Myocyte (in vitro differentiated cells): ENCODE measurements at regions not wholly inside any gene's neighbourhood (a gene's known extent, or its start where the extent isn't known, plus 50 kb on each side); places are given as distances from the start of the nearest gene placed in this dataset.

ENCODE experiments used
- DNase-seq: peaks from one replicate; pipeline ENCODE4 v3.0.0-alpha.2; 2012; ENCODE audit warnings: low read depth

DNA sequence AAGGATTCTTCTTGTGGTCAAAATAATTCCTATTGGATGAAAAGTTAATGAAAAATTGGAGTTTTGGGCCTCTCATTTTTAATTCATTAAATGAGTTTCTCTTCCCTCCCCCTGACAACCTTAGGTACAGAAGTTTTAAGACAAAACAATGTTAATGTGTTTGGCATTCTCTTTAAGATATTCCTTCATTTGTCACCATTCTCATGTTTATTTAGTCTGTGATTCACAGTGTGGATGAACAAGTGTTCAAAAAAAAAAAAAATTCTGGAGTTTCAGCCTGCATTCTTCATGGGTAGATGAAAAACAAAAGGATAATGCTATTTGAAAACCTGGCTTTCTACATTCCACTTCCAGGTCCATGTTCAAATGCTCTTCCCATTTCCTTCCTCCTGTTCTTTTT, 172.6 kb upstream of the LUZP2 start:
- DNase-seq = peak; percentile 4

DNA sequence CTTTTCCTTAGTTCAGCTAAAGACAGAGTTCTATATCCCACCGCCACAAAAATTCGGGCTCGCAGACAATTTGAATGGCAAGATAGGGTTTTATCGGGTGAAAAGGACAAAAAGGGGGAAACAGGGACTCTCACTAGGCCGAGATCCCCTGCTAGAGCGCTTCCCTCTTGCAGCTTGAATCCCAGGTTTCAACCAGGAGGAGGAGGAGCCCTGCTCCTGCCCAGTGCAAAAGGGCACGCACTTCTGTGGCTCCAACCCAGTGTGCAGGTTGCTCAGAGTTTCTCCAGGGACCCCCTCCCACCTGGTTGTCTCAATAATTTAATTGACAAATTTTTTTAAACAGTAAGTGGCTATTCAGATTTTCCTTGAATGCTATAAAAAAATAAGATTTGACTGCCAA, 152.6 kb upstream of the LUZP2 start:
- DNase-seq = no peak

DNA sequence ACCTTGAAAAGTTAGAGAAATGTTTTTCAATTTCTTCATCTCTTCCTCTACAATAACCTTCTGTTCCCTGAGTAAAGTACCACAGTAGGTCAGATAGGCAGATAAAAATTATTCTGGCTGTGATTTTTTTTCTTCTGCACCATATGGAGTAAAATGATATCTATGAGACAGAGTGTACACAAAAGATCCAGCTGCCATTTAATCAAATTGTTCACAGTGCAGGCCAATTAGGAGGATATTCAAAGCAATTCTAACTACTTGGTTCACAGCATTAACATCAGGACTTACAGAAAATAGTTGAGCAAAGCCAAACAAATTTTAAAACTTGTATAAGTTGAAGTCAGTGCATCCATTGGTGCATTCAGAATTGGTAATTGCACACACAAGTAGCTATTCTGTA, 147.9 kb upstream of the LUZP2 start:
- DNase-seq = no peak

DNA sequence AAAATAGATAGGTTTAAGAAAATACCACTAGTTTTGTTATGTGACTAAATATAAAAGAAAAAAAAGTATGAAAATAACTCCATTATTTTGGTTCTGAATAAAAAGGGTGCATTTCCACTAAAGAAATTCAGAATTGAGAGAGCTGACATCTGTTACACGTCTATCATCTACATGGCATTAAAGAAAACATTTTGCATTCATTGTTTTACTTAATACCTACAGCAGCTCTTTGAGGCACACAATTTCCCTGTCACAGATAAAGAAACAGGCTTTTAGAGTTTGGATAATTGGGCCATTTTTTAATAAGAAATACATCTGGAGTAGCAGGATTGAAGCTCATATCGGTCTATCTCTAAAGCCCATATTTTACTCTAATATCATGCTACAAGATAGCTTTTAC, 145.7 kb upstream of the LUZP2 start:
- no peak for DNase-seq

DNA sequence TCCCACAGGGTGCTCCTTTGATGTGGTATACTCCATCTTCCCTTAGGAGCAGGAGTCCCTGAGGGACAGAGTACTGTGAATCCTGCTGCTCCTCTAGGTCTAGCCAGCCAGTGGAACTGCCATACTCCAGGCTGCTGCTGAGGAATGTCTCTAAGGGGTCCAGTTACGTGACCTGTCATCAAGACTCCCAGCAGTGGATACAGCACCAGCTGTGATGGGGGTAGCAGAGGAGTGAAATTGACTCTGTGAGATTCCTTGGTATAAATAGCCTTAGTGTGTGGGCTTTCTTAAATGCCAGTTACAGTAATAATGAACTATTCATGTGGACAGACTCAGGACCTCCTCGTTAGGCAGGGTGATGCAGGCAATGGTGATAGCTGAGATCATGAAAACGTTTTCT, 140.4 kb upstream of the LUZP2 start:
- DNase-seq = peak; percentile 95

DNA sequence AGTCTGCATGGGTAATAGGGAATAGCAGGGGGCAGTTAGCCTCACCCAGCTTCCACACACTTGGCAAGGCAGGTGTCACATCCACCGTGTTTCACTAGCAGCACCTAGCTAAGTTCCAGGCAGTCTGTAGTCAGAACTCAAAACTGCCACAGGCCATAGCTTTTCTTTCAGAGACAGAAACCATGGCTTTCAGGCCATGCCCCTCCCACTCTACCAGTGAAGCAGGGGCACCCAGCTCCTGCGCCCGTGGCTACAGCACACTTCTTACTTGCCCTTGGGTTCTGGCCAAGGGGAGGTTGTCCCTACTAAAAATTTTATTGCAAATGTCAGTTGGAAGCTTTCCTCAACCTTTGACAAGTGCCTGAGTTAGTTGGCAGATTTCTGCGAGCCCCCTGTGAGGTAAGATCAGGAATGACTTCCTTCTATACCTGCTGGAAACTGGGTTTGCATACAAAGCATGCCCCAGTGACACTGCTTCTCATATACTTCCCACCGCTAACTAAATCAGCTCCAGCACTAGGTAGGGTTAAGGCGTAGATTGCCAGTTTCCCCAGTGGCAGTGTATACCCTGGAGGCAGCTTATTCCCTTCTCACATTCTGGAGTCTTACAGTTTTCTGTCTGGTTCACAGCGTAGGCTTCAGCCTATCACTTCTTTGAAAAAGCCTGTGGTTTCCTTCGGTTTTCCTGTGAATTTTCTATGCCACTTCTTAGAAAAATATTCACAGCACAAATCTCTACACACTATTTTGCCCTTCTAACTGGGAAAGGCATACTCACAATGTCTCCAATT, 139.0 kb upstream of the LUZP2 start:
- DNase-seq = no peak

DNA sequence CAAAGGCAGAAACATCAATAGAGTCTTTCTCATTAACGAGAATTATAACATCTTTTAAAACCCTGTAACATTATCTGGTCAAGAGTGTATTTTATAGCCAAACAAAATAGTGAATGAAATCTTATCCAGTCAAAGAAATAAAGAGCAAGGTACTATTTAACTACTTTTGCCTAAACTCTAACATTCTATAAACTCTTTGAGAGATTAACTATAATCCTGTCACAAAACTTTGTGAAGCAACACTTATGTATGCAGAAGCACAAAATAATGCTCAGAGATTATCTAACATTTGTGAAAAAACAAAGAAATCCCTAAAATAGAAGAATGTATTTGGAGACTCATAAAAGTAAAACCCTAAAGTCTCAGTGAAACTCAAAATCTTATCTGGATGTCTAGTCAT, 124.4 kb upstream of the LUZP2 start:
- no peak for DNase-seq

DNA sequence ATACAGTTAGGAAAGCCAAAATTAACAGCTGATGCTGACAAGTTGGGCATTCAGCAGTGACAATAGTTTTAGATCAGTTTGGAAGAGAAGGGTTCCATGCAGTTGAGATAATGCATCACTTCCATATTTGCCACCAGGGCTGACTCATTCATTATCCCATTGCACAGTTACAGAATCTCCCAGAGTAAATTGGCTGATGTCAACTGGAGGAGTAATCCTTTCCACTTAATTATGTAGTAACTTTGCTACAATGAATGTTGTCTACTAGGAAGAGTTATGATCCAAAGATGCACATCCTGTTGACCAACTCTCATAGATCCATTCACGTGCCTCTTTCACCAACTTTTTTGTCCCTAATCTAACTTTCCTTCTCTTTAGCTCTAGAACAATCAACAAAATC, 123.3 kb upstream of the LUZP2 start:
- DNase-seq = no peak

DNA sequence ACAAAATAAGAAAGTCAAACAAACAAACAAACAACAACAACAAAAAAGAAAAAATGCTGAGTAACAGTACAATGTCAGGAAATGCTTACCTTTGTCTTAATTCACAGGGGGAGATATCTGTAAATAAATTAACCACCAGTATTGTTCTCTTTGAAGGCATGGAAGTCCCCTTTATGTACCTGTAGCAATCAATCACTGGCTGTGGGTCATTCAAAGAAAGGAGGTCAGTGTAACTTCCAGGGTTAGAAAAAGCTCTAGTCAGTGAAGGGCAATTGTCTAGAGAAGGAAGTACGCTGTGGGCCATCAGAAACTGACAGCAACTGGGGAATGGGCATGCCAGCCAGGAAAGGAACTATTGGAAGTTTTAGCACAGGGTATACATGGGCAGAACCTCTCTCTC, 121.5 kb upstream of the LUZP2 start:
- DNase-seq = no peak

DNA sequence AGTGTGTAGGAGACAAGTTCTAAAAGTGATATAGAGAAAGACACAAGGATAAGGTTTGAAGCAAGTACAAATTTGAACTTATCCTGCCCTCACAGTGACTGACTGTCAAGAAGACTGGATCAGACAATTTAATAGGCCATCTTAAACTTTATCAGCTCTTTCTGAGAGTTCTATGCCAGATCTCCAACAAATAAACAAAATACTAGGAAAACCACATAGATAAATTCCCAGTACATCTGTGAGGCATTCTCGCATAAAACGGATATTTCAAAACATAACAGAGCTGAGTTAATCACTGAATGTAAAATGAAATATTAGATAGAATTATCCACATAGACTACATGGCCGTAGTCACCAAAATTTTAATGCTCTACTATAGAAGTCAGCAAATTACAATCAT, 120.9 kb upstream of the LUZP2 start:
- no peak for DNase-seq

DNA sequence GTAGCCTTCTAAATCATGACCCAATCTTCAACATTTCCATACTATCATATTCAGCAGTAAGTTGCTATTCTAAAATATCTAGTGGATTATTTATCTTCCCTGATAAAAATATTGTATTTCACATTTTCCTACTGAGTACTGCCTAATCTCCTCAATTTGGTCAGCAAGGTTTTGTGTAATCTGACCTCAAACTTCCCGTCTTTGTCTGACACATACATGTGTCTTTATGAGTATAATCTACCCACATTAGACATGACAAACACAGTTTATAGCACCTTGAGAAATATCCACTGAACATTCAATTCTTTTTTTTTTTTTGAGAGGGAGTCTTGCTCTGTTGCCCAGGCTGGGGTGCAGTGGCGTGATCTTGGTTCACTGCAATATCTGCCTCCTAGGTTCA, 113.7 kb upstream of the LUZP2 start:
- no peak for DNase-seq

DNA sequence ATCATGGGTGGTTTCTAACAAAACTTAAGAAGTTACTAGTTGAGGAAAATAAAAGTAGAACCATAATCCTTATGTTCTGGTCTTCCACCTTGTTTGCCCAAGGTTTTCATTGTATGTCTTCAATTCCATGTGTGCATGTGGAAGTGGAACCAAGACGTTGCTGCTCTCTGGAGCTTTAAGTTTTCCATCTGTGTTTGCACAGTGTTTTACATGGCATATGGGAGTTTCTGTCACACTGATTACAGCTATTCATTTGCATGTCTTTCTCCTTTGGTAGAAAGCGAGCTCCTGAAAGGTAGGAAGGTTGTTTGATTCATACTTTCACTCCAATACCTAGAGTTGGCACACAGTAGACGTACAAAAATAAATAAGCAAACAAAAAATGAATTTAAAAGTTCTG, 112.6 kb upstream of the LUZP2 start:
- DNase-seq = no peak

DNA sequence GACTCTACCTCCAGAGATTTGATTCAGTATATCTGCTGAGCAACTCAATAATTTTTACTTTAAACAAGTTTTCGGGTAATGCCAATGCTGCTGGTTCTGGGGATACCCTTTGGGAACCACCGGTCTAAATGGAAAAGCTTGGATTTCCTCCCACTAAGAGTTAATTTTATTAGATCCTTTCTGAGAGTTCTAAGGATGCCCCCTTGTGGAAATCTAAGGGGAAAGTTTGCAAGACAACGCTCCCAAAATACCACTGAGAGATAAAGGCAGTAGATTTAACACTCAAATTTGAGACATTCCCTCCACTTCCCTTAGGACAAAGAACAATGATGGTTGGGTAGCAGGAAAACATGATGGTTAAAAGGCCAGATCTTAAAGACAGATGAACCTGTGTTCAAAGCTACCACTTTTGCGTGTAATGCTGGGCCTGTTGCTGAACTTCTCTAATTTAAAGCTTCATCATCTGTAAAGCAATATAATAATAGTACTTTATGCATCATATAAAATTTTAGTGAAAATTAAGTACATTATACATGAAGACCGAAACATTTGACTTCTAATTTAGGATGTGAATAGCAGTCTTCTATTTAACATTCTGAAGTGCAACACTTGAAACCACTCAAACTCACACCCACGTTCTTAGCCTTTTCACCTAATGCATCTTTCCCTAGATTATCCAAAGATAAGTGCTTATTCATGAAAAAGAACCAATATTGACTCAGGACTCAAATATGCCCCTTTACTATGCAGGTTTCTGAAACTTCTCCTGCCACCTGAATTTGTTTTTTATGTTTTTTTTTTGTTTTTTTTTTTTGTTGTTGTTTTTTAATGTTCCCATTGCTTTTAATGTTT, 110.1 kb upstream of the LUZP2 start:
- peak; percentile 69 for DNase-seq

DNA sequence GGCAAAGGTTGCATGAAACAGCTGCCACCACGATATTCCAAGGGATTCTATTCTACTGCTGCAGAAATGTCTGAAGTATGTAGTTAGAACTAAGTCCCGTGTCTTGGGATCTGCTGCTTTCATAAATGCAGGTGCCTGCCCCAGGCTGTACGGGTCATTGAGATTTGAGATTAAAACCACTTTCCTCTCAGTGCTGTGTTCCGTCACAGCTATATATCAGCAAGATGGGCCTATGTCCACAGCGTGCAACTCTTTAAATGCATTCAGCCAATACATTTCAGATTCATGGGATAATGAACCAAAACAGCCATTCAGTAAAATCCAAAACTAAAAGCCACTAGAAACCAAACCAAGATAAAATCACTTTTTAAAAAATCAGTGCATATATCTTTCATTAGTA, 107.3 kb upstream of the LUZP2 start:
- DNase-seq = no peak

DNA sequence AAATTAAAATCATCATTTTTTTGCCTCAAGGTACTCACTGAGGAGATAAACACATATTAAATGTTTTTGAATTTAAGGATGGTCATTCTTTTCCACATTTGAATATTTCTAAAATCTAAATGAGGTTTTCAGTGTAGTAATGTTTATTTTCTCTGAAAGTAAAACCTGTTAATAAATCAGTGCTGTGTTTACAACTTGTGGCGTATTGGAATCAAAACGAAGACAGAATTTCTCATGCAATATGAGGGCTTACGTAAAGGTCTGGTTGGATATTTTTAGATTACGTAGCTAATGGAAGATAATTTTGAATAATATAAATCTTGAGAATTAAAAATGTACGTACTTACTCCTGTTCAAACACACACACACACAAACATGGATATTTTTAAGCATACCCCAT, 106.8 kb upstream of the LUZP2 start:
- DNase-seq = no peak

DNA sequence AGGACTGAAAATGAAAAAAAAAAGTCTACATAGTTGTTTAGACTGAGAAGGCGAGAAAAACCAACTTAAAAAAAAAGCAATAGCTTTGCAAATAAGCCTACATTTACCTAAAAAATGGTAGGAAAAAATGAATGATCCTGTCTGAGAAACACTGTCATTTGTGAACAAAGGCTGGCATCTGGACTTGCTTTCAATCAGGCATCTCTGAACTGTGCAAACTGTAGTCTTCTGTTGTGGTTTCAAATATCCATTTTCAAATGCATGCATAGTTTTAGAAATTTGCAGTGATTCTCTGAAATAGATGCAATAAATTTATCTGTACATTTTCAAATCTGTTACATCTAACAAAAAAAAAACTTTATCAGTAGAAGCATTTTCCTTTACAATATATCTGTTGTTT, 106.1 kb upstream of the LUZP2 start:
- DNase-seq = no peak

DNA sequence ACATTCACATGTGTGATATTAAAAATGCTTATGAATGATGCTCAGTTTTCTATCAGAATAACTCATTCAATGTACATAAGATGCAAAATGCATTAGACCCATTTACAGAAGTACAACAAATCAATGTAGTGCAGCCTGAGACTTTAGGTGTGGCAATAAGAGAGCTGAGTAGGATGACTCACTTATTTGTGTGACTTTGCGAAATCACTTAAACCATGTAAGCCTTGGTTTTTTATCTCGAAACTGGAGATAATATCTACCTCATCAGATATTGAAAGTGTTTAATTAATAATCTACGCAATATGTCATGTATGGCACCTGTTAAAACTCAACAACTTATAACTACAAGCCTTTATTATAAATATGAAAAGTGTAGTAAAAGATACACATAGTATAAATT, 105.7 kb upstream of the LUZP2 start:
- no peak for DNase-seq

DNA sequence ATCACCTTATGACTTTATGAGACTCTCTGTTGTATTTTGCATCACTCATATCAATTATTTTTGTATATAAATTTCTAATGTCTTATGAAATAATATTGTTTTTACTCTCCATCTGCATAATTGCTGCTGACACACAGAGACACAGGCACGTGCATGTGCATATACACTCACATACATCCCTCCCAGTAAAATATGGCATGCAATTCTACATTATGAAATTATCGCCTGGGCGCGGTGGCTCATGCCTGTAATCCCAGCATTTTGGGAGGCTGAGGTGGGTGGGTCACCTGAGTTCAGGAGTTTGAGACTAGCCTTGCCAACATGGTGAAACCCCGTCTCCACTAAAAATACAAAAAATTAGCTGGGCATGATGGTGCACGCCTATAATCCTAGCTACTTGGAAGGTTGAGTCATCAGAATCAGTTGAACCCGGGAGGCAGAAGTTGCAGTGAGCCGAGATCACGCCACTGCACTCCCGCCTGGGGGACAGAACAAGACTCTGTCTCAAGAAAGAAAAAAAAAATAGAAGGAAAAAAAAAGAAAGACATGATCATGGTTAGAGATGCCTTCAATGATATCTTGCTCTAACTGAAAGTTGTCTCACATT, 96.7 kb upstream of the LUZP2 start:
- DNase-seq = no peak

DNA sequence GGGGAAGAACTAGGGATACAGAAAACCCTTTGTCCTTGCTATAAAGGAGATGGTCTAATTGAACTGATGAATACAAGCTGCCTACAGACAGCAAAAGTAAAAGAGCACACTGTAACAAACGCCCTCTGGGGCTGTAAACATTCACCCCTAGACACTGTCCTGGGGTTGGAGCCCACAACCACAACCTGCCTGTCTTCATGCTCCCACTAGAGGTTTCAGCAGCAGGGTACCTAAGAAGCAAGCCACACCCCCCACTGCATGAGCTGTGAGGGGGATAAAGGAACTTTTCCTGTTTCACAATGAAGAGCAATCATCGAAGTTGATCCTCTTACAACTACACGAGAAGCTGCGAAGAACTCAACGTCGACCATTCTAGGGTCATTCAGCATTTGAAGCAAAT, 90.5 kb upstream of the LUZP2 start:
- no peak for DNase-seq

DNA sequence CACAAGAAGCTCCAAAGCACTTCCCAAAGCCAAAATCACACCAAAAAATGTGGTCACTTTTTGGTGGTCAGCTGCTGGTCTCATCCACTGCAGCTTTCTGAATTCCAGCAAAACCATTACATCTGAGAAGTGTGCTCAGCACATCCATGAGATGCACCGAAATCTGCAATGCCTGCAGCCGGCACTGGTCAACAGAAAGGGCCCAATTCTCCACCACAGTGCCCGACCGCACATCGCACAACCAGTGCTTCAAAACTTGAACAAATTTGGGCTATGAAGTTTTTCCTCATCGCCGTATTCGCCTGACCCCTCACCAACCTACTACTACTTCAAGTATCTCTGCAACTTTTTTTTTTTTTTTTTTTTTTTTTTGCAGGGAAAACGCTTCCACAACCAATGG, 89.9 kb upstream of the LUZP2 start:
- DNase-seq = no peak

DNA sequence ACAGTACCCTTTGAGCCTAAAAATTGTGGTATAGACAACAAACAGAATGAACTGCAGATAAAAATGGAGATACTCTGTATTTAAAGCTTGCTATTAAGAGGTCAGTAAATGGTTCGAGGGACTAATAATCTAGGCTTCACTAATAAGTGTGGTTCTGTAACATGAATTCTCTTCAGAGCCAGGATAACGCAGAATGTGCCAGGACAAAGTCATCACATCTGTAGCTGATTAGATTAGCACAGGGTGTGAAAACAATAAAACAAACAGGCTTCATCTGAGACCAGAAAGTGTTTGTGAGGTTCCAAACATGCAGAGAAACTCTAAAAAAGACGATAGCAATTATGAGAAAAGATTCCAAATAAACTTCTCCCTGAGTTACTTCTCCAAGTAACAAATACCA, 89.1 kb upstream of the LUZP2 start:
- DNase-seq = no peak

DNA sequence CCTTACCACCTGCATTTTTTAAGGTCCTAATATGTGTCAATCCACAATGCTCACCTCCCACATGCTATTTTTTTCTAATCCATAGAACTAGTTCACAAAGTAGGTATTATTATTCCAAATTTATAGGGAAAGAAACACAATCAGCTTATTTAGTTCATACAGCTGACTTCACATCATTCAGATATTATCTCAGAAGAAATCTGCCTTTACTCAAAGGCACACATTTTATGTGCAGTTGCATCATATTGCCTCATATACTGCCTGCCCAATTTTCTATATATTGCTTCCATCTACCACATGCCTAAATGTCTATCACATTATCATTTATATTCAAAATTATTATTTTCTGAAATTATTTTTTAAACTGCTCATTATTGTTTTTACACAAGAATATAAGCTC, 88.7 kb upstream of the LUZP2 start:
- no peak for DNase-seq

DNA sequence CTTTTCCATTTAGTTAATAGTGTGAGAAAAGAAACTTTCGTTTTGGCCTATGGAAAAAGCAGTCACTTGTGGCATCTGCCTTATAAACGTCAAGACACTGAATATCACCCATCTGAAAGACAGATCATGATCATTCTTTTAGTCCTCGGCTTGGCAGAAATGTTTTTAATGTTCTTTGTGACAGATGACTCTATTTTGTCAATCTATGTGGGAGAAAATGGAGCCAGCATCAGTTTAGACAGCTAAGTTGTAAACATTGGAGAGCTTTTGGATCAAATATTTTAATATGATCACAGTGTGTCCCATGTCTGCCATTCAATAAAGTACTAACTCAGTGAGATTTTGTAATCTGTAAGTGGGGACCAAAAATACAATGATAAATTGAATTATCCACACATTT, 85.1 kb upstream of the LUZP2 start:
- DNase-seq = no peak
